ENCODE measurements at regions not wholly inside any gene's neighbourhood (a gene's known extent, or its start where the extent isn't known, plus 50 kb on each side); places are given as distances from the start of the nearest gene placed in this dataset.

GRCh38 chr5:4665911-4666310 lies 474.2 kb upstream of the ADAMTS16 start:
- H3K4me3 ChIP-seq (ENCODE audit: low read depth, low read length) = no peak overlapping the region
- no peak for DNase-seq (ENCODE audit: low read depth)
- TF ChIP-seq CTCF (IDR thresholded peaks at IDR 0.05; ENCODE audit: control insufficient read depth, extremely low read depth, insufficient read depth) = no peak

- DNase-seq (ENCODE audit: low read depth) = no peak
- no peak for TF ChIP-seq CTCF (IDR thresholded peaks at IDR 0.05; ENCODE audit: control insufficient read depth, extremely low read depth, insufficient read depth)
- no peak overlapping the region for H3K4me3 ChIP-seq (ENCODE audit: low read depth, low read length)
Observed at GRCh38 chr5:4674166-4674565, 466.0 kb upstream of the ADAMTS16 start.

DNA sequence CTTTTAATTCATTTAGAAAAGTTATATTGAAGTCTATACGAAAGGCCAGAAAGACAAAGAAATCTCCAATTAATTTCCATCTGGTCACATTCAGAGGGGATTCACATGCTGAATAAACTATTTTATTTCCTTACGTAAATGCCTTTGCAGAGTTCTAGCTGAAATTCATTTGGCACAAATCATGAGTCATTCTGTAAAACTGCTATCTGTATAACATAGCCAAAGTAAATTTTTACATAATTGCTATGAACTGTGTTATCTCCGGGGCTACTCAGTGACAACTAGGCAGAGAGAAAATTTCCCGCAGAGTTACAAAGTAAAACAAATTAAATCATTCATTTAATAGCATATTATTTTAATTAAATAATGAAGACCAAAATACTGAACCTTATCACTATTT lies 463.2 kb upstream of the ADAMTS16 start:
- no peak overlapping the region for H3K4me3 ChIP-seq (ENCODE audit: low read depth, low read length)
- no peak for DNase-seq (ENCODE audit: low read depth)
- TF ChIP-seq CTCF (IDR thresholded peaks at IDR 0.05; ENCODE audit: control insufficient read depth, extremely low read depth, insufficient read depth) = no peak

DNA sequence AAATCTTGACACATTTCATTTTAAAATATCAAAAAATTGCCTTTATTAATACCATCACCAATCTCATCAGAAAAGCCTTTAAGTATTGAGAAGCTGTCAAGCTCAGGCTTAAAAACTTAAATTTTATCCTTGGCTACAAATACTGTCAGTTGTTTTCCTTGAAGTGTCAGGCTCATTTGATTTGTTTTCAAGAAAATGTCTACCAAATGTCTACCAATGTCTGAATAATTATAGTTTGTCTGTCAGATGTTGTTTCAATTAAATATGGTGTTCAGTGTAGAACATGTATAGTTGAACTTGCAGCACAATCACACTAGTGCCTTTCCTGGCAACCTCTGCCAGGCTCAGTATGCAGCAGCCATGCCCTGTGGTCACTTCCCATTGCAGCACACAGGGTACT lies 455.2 kb upstream of the ADAMTS16 start:
- no peak for TF ChIP-seq CTCF (IDR thresholded peaks at IDR 0.05; ENCODE audit: control insufficient read depth, extremely low read depth, insufficient read depth)
- no peak overlapping the region for H3K4me3 ChIP-seq (ENCODE audit: low read depth, low read length)
- no peak for DNase-seq (ENCODE audit: low read depth)

- H3K4me3 ChIP-seq (ENCODE audit: low read depth, low read length) = no peak overlapping the region
- no peak for TF ChIP-seq CTCF (IDR thresholded peaks at IDR 0.05; ENCODE audit: control insufficient read depth, extremely low read depth, insufficient read depth)
- no peak for DNase-seq (ENCODE audit: low read depth)
Observed at GRCh38 chr5:4698596-4698995, 441.5 kb upstream of the ADAMTS16 start.

DNA sequence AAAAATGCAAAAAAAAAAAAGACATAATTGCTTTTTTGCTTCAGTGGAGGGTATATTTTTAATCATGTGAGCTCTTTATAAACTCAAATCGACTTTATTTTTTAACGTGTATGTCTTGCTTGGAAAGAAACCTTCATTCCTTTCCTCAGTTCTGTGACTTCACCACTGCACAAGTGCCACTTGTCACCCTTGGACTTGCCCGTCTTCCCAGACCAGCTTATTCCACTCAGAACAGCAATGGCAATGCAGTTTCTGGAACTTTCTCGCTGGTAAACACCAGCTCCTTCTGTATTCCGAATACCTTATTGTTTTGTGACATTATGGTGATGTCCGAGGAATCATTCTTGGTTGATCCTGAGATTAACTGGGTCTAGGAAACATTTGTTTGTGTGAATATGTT lies 440.5 kb upstream of the ADAMTS16 start:
- TF ChIP-seq CTCF (IDR thresholded peaks at IDR 0.05; ENCODE audit: control insufficient read depth, extremely low read depth, insufficient read depth) = no peak
- H3K4me3 ChIP-seq (ENCODE audit: low read depth, low read length) = no peak overlapping the region
- DNase-seq (ENCODE audit: low read depth) = no peak

GRCh38 chr5:4700069-4700468 lies 440.1 kb upstream of the ADAMTS16 start:
- DNase-seq (ENCODE audit: low read depth) = peak; percentile 27
- peak; percentile 89 for TF ChIP-seq CTCF (IDR thresholded peaks at IDR 0.05; ENCODE audit: control insufficient read depth, extremely low read depth, insufficient read depth)
- H3K4me3 ChIP-seq (ENCODE audit: low read depth, low read length) = no peak overlapping the region

Data from LNCaP clone FGC (cell line).